ENCODE measurements at regions not wholly inside any gene's neighbourhood (a gene's known extent, or its start where the extent isn't known, plus 50 kb on each side); places are given as distances from the start of the nearest gene placed in this dataset.

DNA sequence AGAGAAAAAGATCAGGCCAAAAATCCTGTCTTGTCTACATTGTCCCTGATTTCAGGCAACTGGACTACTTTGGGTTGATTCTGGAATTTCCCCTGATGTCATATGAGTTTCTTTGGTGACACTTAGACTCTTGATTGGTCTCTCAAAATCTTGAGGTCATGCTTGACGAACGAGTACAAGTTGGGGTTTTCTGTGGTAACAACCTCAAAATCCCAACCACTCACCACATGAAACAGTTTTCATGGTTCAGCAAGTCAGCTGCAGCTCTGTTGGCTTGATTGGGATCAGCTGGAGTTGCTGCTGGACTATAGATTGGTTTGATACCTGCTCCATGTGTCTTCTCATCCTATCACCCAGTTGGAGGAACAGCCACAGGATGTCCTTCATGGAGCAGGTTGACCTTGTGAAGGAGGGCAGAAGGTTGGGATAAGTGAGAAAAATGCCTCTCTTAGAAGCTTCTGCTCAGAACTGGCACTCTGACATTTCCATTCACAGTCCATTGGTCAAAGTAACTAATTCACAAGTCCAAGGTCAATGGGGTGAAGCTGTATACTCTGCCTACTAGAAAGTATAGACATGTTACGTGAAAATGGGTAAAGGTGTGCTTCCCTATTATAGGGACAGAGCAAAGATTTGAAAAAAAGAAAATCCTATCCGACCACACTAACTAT is 284.5 kb downstream of the SH3GL2 start:
- TF ChIP-seq, protein P1, sequence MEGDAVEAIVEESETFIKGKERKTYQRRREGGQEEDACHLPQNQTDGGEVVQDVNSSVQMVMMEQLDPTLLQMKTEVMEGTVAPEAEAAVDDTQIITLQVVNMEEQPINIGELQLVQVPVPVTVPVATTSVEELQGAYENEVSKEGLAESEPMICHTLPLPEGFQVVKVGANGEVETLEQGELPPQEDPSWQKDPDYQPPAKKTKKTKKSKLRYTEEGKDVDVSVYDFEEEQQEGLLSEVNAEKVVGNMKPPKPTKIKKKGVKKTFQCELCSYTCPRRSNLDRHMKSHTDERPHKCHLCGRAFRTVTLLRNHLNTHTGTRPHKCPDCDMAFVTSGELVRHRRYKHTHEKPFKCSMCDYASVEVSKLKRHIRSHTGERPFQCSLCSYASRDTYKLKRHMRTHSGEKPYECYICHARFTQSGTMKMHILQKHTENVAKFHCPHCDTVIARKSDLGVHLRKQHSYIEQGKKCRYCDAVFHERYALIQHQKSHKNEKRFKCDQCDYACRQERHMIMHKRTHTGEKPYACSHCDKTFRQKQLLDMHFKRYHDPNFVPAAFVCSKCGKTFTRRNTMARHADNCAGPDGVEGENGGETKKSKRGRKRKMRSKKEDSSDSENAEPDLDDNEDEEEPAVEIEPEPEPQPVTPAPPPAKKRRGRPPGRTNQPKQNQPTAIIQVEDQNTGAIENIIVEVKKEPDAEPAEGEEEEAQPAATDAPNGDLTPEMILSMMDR (IDR thresholded peaks at IDR 0.05 in 4 of 5, conservative IDR thresholded peaks at IDR 0.05 in 1 of 5), result no peak
- TF ChIP-seq POLR2A (IDR thresholded peaks at IDR 0.05), result no peak
